ENCODE measurements at regions not wholly inside any gene's neighbourhood (a gene's known extent, or its start where the extent isn't known, plus 50 kb on each side); places are given as distances from the start of the nearest gene placed in this dataset.

DNA sequence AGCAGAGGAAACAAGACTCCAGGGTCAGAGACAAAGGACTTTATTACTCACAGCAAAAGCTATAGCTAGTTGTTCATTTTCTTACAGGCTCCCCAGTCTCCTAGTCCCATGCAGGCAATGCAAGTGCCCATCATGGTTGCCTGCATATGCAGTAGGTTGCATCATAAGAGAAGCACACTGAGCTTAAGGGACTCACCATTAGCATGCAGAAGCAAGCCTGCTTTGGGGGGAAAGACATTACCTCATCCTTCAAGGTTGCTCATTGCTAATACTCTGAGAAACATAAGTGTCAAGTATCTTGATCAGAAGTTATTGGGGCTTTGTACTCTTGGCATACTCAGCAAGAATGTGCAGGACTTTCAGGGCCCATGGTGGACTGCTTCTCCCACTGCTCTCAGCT, 114.6 kb upstream of the CCDC68 start:
- H3K27me3 ChIP-seq (ENCODE audit: control insufficient read depth, extremely low read depth, insufficient read depth, low read length): no peaks in the 10 kb centered on the region
- no peaks in the 10 kb centered on the region for H3K79me2 ChIP-seq (ENCODE audit: control insufficient read depth, insufficient read depth, low read length)
- dilution Hi-C loops (cut with MboI; ENCODE audit: extremely low pct_ligation_motif_present, low sequenced_read_pairs): no loop called here
- no peak for DNase-seq (ENCODE audit: low read depth, low spot score)
- no peak overlapping the region for H3K4me3 ChIP-seq (ENCODE audit: control insufficient read depth in 2 of 3, extremely low read depth in 1 of 3, insufficient read depth in 2 of 3, low read depth in 1 of 3, low read length in 3 of 3)
- H3K9ac ChIP-seq (ENCODE audit: control insufficient read depth, extremely low read depth, insufficient read depth, low read length): no peak overlapping the region
- H3K9me3 ChIP-seq (ENCODE audit: control insufficient read depth, low read depth, low read length): no peaks in the 10 kb centered on the region
- no peaks in the 10 kb centered on the region for H3K36me3 ChIP-seq (ENCODE audit: control insufficient read depth in 2 of 2, extremely low read depth in 1 of 2, insufficient read depth in 2 of 2, low read length in 2 of 2)
- no peak for FAIRE-seq
- no peak for TF ChIP-seq EZH2 (IDR thresholded peaks at IDR 0.05; ENCODE audit: low read length)
- TF ChIP-seq, protein P1, sequence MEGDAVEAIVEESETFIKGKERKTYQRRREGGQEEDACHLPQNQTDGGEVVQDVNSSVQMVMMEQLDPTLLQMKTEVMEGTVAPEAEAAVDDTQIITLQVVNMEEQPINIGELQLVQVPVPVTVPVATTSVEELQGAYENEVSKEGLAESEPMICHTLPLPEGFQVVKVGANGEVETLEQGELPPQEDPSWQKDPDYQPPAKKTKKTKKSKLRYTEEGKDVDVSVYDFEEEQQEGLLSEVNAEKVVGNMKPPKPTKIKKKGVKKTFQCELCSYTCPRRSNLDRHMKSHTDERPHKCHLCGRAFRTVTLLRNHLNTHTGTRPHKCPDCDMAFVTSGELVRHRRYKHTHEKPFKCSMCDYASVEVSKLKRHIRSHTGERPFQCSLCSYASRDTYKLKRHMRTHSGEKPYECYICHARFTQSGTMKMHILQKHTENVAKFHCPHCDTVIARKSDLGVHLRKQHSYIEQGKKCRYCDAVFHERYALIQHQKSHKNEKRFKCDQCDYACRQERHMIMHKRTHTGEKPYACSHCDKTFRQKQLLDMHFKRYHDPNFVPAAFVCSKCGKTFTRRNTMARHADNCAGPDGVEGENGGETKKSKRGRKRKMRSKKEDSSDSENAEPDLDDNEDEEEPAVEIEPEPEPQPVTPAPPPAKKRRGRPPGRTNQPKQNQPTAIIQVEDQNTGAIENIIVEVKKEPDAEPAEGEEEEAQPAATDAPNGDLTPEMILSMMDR (optimal IDR thresholded peaks at IDR 0.05 in 1 of 3, IDR thresholded peaks at IDR 0.05 in 1 of 3, conservative IDR thresholded peaks at IDR 0.05 in 1 of 3; ENCODE audit: extremely low read depth in 1 of 3, insufficient read depth in 2 of 3, low read length in 3 of 3): no peak
- no peak overlapping the region for H2AFZ ChIP-seq (ENCODE audit: control insufficient read depth, low read length)
- H3K27ac ChIP-seq (ENCODE audit: control insufficient read depth, insufficient read depth, low read length): no peak overlapping the region
- no peak overlapping the region for H3K4me2 ChIP-seq (ENCODE audit: control insufficient read depth, extremely low read depth, insufficient read depth, low read depth, low read length)
- no peaks in the 10 kb centered on the region for H3K9me1 ChIP-seq (ENCODE audit: control insufficient read depth, extremely low read depth, insufficient read depth, low read length)
- no peaks in the 10 kb centered on the region for H4K20me1 ChIP-seq (ENCODE audit: control insufficient read depth, extremely low read depth, insufficient read depth, low read length)
- no peaks in the 10 kb centered on the region for H3K4me1 ChIP-seq (ENCODE audit: control insufficient read depth, extremely low read depth, insufficient read depth, low read length)

- H3K9me3 ChIP-seq (ENCODE audit: control insufficient read depth, low read depth, low read length): no peaks in the 10 kb centered on the region
- no peaks in the 10 kb centered on the region for H4K20me1 ChIP-seq (ENCODE audit: control insufficient read depth, extremely low read depth, insufficient read depth, low read length)
- H3K79me2 ChIP-seq (ENCODE audit: control insufficient read depth, insufficient read depth, low read length): no peaks in the 10 kb centered on the region
- FAIRE-seq (no peak), DNase-seq (ENCODE audit: low read depth, low spot score) (no peak)
- H3K36me3 ChIP-seq (ENCODE audit: control insufficient read depth in 2 of 2, extremely low read depth in 1 of 2, insufficient read depth in 2 of 2, low read length in 2 of 2): no peaks in the 10 kb centered on the region
- no peak overlapping the region for H3K9ac ChIP-seq (ENCODE audit: control insufficient read depth, extremely low read depth, insufficient read depth, low read length)
- H3K4me3 ChIP-seq (ENCODE audit: control insufficient read depth in 2 of 3, extremely low read depth in 1 of 3, insufficient read depth in 2 of 3, low read depth in 1 of 3, low read length in 3 of 3): no peak overlapping the region
- dilution Hi-C loops (cut with MboI; ENCODE audit: extremely low pct_ligation_motif_present, low sequenced_read_pairs): no loop called here
- H3K4me1 ChIP-seq (ENCODE audit: control insufficient read depth, extremely low read depth, insufficient read depth, low read length): no peaks in the 10 kb centered on the region
- H3K9me1 ChIP-seq (ENCODE audit: control insufficient read depth, extremely low read depth, insufficient read depth, low read length): no peaks in the 10 kb centered on the region
- H3K27me3 ChIP-seq (ENCODE audit: control insufficient read depth, extremely low read depth, insufficient read depth, low read length): no peaks in the 10 kb centered on the region
- no peak overlapping the region for H2AFZ ChIP-seq (ENCODE audit: control insufficient read depth, low read length)
- no peak overlapping the region for H3K27ac ChIP-seq (ENCODE audit: control insufficient read depth, insufficient read depth, low read length)
- TF ChIP-seq, protein P1 (optimal IDR thresholded peaks at IDR 0.05 in 1 of 3, IDR thresholded peaks at IDR 0.05 in 1 of 3, conservative IDR thresholded peaks at IDR 0.05 in 1 of 3; ENCODE audit: extremely low read depth in 1 of 3, insufficient read depth in 2 of 3, low read length in 3 of 3): no peak
- TF ChIP-seq EZH2 (IDR thresholded peaks at IDR 0.05; ENCODE audit: low read length): no peak
- H3K4me2 ChIP-seq (ENCODE audit: control insufficient read depth, extremely low read depth, insufficient read depth, low read depth, low read length): no peak overlapping the region
These were observed 113.9 kb upstream of the CCDC68 start for GRCh38 chr18:55073116-55073515.
